ENCODE measurements at regions not wholly inside any gene's neighbourhood (a gene's known extent, or its start where the extent isn't known, plus 50 kb on each side); places are given as distances from the start of the nearest gene placed in this dataset.
"Not testable (repeated sequence)": the region's sequence is repeated elsewhere in the genome, so short reads cannot be mapped to it uniquely, and the experiment has no call there.

- no peak for DNase-seq (ENCODE audit: extremely low read depth in 1 of 2, low read depth in 1 of 2)
Observed at GRCh38 chr2:240252872-240253511, 112.5 kb upstream of the OTOS start.

GRCh38 chr2:240253583-240254145 lies 113.2 kb upstream of the OTOS start:
- no peak for DNase-seq (ENCODE audit: extremely low read depth in 1 of 2, low read depth in 1 of 2)

- DNase-seq (ENCODE audit: extremely low read depth in 1 of 2, low read depth in 1 of 2): no peak
Observed at GRCh38 chr2:240254337-240255164, 114.1 kb upstream of the OTOS start.

GRCh38 chr2:240255165-240255491 lies 114.7 kb upstream of the OTOS start:
- DNase-seq (ENCODE audit: extremely low read depth in 1 of 2, low read depth in 1 of 2): no peak

- no peak for DNase-seq (ENCODE audit: extremely low read depth in 1 of 2, low read depth in 1 of 2)
Observed at GRCh38 chr2:240255811-240256703, 115.6 kb upstream of the OTOS start.

GRCh38 chr2:240256704-240257637 lies 116.5 kb upstream of the OTOS start:
- DNase-seq (ENCODE audit: extremely low read depth in 1 of 2, low read depth in 1 of 2): no peak

GRCh38 chr2:240257940-240258580 lies 117.6 kb upstream of the OTOS start:
- no peak for DNase-seq (ENCODE audit: extremely low read depth in 1 of 2, low read depth in 1 of 2)

GRCh38 chr2:240258685-240259084 lies 118.2 kb upstream of the OTOS start:
- DNase-seq (ENCODE audit: extremely low read depth in 1 of 2, low read depth in 1 of 2): no peak

- no peak for DNase-seq (ENCODE audit: extremely low read depth in 1 of 2, low read depth in 1 of 2)
Observed at GRCh38 chr2:240259201-240259923, 118.9 kb upstream of the OTOS start.

- DNase-seq (ENCODE audit: extremely low read depth in 1 of 2, low read depth in 1 of 2): no peak
Observed at GRCh38 chr2:240259924-240260529, 119.6 kb upstream of the OTOS start.

GRCh38 chr2:240260664-240261063 lies 120.2 kb upstream of the OTOS start:
- DNase-seq (ENCODE audit: extremely low read depth in 1 of 2, low read depth in 1 of 2): no peak

GRCh38 chr2:240262578-240262977 lies 122.1 kb upstream of the OTOS start:
- not testable (repeated sequence) for DNase-seq (ENCODE audit: extremely low read depth in 1 of 2, low read depth in 1 of 2)

GRCh38 chr2:240269380-240269779 lies 128.9 kb upstream of the OTOS start:
- DNase-seq (ENCODE audit: extremely low read depth in 1 of 2, low read depth in 1 of 2): no peak

GRCh38 chr2:240269886-240270285 lies 129.4 kb upstream of the OTOS start:
- no peak for DNase-seq (ENCODE audit: extremely low read depth in 1 of 2, low read depth in 1 of 2)

GRCh38 chr2:240271716-240272341 lies 131.4 kb upstream of the OTOS start:
- DNase-seq (ENCODE audit: extremely low read depth in 1 of 2, low read depth in 1 of 2): no peak

GRCh38 chr2:240275386-240275785 lies 134.9 kb upstream of the OTOS start:
- no peak for DNase-seq (ENCODE audit: extremely low read depth in 1 of 2, low read depth in 1 of 2)

- DNase-seq (ENCODE audit: extremely low read depth in 1 of 2, low read depth in 1 of 2): no peak
Observed at GRCh38 chr2:240277073-240277806, 136.8 kb upstream of the OTOS start.

All from activated CD8-positive, alpha-beta memory T cell treated with anti-CD3 and anti-CD28 coated beads for 1 hour (primary cell).